HEK293 (cell line): ENCODE measurements at regions not wholly inside any gene's neighbourhood (a gene's known extent, or its start where the extent isn't known, plus 50 kb on each side); places are given as distances from the start of the nearest gene placed in this dataset.
A peak's percentile ranks its signal among the peaks of the same experiment; 100 is the strongest.

ENCODE experiments used
- CTCF ChIA-PET: fragments of 350-600 bp; formaldehyde crosslinking; extraction: SDS; loops from one replicate; lab custom pipeline; 2021; ENCODE audit warnings: antibody characterized with exemption; lab: Yijun Ruan, JAX
- POLR2A ChIA-PET: fragments of 300-600 bp; formaldehyde crosslinking; extraction: SDS; loops from one replicate; lab custom pipeline; 2020; ENCODE audit warnings: antibody characterized with exemption, inconsistent platforms; lab: Yijun Ruan, JAX
- H3K27ac ChIP-seq: fragments of 200-500 bp; sonication (Bioruptor generic); 2 replicates; pipeline ENCODE4 v1.5.1; 2014; ENCODE audit warnings: low read depth, low read length, control low read depth, inconsistent platforms; ENCODE audit errors: extremely low read depth
- H3K36me3 ChIP-seq, 2 experiments: fragments of 200-500 bp in 1 of 2; sonication (Bioruptor generic) in 1 of 2; 1 replicate in 1 of 2; 2 replicates in 1 of 2; pipeline ENCODE4 v1.5.1; 2014 to 2017; ENCODE audit warnings: inconsistent platforms in 2 of 2, low read length in 2 of 2; ENCODE audit not compliant: control insufficient read depth in 2 of 2, insufficient read depth in 1 of 2
- H3K4me1 ChIP-seq: fragments of 200-500 bp; sonication (Bioruptor generic); 2 replicates; pipeline ENCODE4 v1.5.1; 2014; ENCODE audit warnings: mild to moderate bottlenecking, low read length, inconsistent platforms; ENCODE audit not compliant: control insufficient read depth, insufficient read depth
- H3K4me3 ChIP-seq: 2 replicates; pipeline ENCODE4 v1.5.1; 2011; ENCODE audit warnings: low read depth, mild to moderate bottlenecking, control low read depth, low read length, moderate library complexity
- H3K9me3 ChIP-seq: fragments of 200-500 bp; sonication (Bioruptor generic); 2 replicates; pipeline ENCODE4 v1.5.1; 2014; ENCODE audit warnings: low read depth, low read length, inconsistent platforms; ENCODE audit not compliant: control insufficient read depth, insufficient read depth
- GLIS1 ChIP-seq: fragments of 450-650 bp; formaldehyde crosslinking; IDR thresholded peaks from 2 replicates; pipeline ENCODE4 v1.5.1; 2016; ENCODE audit warnings: missing biosample characterization, missing genetic modification characterization
- ZBTB17 ChIP-seq: fragments of 450-650 bp; formaldehyde crosslinking; IDR thresholded peaks from 2 replicates; pipeline ENCODE4 v1.5.1; 2016; ENCODE audit warnings: missing biosample characterization, missing genetic modification characterization
- ZEB2 ChIP-seq: fragments of 450-650 bp; formaldehyde crosslinking; IDR thresholded peaks from 2 replicates; pipeline ENCODE4 v1.5.1; 2016; ENCODE audit warnings: missing biosample characterization, missing genetic modification characterization
- ZNF138 ChIP-seq: fragments of 450-650 bp; formaldehyde crosslinking; IDR thresholded peaks from 2 replicates; pipeline ENCODE4 v1.5.1; 2016; ENCODE audit warnings: missing biosample characterization, missing genetic modification characterization, borderline replicate concordance
- ZNF391 ChIP-seq: fragments of 450-650 bp; formaldehyde crosslinking; IDR thresholded peaks from 2 replicates; pipeline ENCODE4 v1.5.1; 2016; ENCODE audit warnings: low read depth, missing biosample characterization, missing genetic modification characterization, borderline replicate concordance
- ZNF548 ChIP-seq: fragments of 450-650 bp; formaldehyde crosslinking; IDR thresholded peaks from 2 replicates; pipeline ENCODE4 v1.5.1; 2016; ENCODE audit warnings: missing biosample characterization, missing genetic modification characterization
- ZNF558 ChIP-seq: fragments of 450-650 bp; formaldehyde crosslinking; IDR thresholded peaks from 2 replicates; pipeline ENCODE4 v1.5.1; 2016; ENCODE audit warnings: missing biosample characterization, missing genetic modification characterization
- ZNF658 ChIP-seq: fragments of 450-650 bp; formaldehyde crosslinking; IDR thresholded peaks from 2 replicates; pipeline ENCODE4; 2016; ENCODE audit warnings: missing biosample characterization, missing genetic modification characterization
- ZNF701 ChIP-seq: fragments of 450-650 bp; formaldehyde crosslinking; IDR thresholded peaks from 2 replicates; pipeline ENCODE4 v1.5.1; 2016; ENCODE audit warnings: missing biosample characterization, missing genetic modification characterization
- TF ChIP-seq, protein P1 (sequence below): fragments of 450-650 bp; formaldehyde crosslinking; IDR thresholded peaks from 2 replicates; pipeline ENCODE4 v1.5.1; 2017; ENCODE audit warnings: missing biosample characterization, mild to moderate bottlenecking, missing genetic modification characterization, moderate library complexity
- TF ChIP-seq, protein P2 (sequence below): fragments of 450-650 bp; formaldehyde crosslinking; IDR thresholded peaks from 2 replicates; pipeline ENCODE4 v1.5.1; 2016; ENCODE audit warnings: missing biosample characterization, missing genetic modification characterization, low read depth
- TF ChIP-seq, protein P3 (sequence below): fragments of 450-650 bp; formaldehyde crosslinking; IDR thresholded peaks from 2 replicates; pipeline ENCODE4 v1.5.1; 2016; ENCODE audit warnings: missing biosample characterization, missing genetic modification characterization
- TF ChIP-seq, protein P4 (sequence below): fragments of 450-650 bp; formaldehyde crosslinking; IDR thresholded peaks from 2 replicates; pipeline ENCODE4 v1.5.1; 2016; ENCODE audit warnings: missing biosample characterization, missing genetic modification characterization
- TF ChIP-seq, protein P5 (sequence below): fragments of 450-650 bp; IDR thresholded peaks from 2 replicates; pipeline ENCODE4 v1.5.1; 2018; ENCODE audit warnings: missing biosample characterization, missing genetic modification characterization

DNA sequence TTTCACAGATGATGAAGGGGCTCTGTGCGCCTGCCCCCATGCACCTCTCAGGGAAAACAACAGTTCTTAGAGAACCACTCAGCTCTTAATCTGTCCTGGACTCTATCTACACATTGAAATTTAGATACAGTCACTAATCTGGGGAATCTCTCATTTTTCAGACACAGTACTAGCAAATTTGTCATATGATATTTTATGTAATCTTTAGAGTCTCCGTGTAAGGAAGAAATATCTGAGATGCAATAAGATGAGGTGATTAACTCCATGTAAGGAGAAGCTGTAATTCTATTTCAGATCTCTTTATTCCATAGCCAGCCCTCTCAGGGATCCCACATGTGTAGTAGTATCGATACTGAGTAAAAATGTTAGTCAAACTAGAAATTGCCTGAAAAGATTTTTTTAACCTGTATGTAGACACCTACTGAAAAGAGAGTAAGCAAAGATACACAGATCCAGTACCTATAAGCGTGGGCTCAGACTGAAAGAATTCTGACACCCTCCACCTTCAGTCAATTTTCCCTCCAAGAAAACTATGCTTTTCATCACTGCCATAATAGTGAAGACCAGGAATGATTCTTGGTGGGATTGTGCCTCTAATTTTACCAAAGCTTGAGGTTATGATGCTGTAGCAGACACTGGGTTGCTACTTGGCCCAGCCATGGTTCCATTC is 279.6 kb upstream of the TMEM161B start:
- no peak overlapping the region for H3K4me3 ChIP-seq

DNA sequence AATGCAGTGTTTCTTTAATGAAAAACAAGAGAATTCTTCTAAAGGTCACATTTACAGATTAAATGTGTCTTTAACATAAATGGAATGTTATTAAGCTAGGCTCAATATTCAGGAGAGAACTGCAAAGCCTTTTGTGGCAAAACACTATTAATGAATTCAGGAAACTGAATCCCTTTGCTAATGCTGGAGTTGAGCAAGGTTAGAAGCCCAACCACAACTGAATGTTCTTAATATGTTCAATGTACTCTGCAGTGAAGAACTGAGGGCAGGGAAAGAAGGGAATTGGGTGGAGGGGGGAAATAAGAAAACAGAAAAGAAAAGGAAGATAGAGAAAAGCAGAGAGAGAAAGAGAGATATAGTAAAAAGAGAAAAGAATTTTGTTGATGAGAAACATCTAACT is 276.7 kb upstream of the TMEM161B start:
- POLR2A ChIA-PET = no interaction called here
- H3K36me3 ChIP-seq = no peaks in the 10 kb centered on the region
- no peak for TF ChIP-seq ZNF548
- TF ChIP-seq, protein P1, sequence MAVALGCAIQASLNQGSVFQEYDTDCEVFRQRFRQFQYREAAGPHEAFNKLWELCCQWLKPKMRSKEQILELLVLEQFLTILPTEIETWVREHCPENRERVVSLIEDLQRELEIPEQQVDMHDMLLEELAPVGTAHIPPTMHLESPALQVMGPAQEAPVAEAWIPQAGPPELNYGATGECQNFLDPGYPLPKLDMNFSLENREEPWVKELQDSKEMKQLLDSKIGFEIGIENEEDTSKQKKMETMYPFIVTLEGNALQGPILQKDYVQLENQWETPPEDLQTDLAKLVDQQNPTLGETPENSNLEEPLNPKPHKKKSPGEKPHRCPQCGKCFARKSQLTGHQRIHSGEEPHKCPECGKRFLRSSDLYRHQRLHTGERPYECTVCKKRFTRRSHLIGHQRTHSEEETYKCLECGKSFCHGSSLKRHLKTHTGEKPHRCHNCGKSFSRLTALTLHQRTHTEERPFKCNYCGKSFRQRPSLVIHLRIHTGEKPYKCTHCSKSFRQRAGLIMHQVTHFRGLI (tag by site-specific recombination) = peak; percentile 89
- TF ChIP-seq, all 188 proteins: peak for 1
- H3K4me1 ChIP-seq = no peaks in the 10 kb centered on the region
- H3K9me3 ChIP-seq = no peaks in the 10 kb centered on the region
- no peak overlapping the region for H3K4me3 ChIP-seq
- CTCF ChIA-PET = no interaction called here
- no peak overlapping the region for H3K27ac ChIP-seq

More for the DNA sequence above, 279.6 kb upstream of the TMEM161B start:
- H3K27ac ChIP-seq = no peak overlapping the region
- ChIA-PET CTCF (no interaction called here), POLR2A (no interaction called here)
- no peaks in the 10 kb centered on the region for H3K4me1 ChIP-seq
- no peaks in the 10 kb centered on the region for H3K36me3 ChIP-seq
- no peaks in the 10 kb centered on the region for H3K9me3 ChIP-seq
- TF ChIP-seq ZEB2 (tag by site-specific recombination) (no peak), ZNF391 (tag by site-specific recombination) (no peak)
- TF ChIP-seq, all 188 proteins: peak for 0

DNA sequence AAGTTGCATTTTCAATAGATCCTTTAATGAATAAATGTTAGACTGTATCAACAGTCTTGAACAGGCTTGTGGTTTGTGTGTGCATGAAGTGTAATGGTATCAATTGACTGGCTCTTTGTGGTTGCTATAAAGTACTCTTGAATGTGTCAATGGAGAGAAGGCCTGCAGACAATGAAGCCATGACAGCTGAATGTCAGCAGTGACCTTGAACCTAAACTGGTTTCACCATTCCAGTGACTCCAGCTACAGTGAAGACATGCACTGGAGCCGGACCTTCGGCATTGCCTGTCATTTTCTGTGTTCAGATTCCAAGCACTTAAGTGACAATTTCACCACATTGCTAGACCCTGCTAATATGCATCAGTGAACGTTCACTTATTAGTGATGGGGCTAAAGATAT is 276.0 kb upstream of the TMEM161B start:
- Histone ChIP-seq H3K36me3 (no peaks in the 10 kb centered on the region), H3K4me1 (no peaks in the 10 kb centered on the region), H3K4me3 (no peak overlapping the region), H3K27ac (no peak overlapping the region), H3K9me3 (no peaks in the 10 kb centered on the region)
- TF ChIP-seq ZNF138 (tag by site-specific recombination) (no peak), GLIS1 (no peak), ZNF558 (tag by site-specific recombination) (no peak), ZBTB17 (tag by site-specific recombination) (no peak)
- TF ChIP-seq, protein P2, sequence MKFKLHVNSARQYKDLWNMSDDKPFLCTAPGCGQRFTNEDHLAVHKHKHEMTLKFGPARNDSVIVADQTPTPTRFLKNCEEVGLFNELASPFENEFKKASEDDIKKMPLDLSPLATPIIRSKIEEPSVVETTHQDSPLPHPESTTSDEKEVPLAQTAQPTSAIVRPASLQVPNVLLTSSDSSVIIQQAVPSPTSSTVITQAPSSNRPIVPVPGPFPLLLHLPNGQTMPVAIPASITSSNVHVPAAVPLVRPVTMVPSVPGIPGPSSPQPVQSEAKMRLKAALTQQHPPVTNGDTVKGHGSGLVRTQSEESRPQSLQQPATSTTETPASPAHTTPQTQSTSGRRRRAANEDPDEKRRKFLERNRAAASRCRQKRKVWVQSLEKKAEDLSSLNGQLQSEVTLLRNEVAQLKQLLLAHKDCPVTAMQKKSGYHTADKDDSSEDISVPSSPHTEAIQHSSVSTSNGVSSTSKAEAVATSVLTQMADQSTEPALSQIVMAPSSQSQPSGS (tag by site-specific recombination) = no peak
- TF ChIP-seq, protein P3, sequence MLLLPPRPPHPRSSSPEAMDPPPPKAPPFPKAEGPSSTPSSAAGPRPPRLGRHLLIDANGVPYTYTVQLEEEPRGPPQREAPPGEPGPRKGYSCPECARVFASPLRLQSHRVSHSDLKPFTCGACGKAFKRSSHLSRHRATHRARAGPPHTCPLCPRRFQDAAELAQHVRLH = no peak
- CTCF ChIA-PET = no interaction called here
- POLR2A ChIA-PET = no interaction called here

DNA sequence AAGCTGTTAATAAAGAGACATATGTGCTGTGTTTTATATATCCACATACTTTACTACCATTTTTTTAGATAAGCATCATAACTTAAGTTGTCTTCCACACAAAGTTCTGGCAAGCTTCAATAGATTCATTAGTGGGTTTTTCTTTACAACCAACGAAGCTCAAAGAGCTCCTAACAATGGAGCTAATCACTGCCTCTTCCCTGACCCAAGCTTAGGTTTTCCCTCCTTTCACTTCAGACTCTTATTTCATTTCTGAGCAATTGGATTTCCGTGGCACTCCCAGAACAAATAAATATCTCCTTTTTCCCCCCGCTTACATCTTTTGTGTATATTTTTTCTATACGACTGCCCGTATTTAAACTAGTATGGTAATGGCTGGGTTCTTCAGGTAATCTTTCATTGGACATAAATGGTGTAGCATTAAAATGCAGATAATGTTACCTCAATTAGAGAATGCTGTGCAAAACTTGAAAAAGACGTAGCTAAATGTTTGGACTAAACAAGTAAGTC is 275.5 kb upstream of the TMEM161B start:
- Histone ChIP-seq H3K4me3 (no peak overlapping the region), H3K4me1 (no peaks in the 10 kb centered on the region), H3K27ac (no peak overlapping the region), H3K36me3 (no peaks in the 10 kb centered on the region), H3K9me3 (no peaks in the 10 kb centered on the region)
- ChIA-PET POLR2A (no interaction called here), CTCF (interaction anchor here (0.6 kb wide), 1 partner anchor 185 kb away, joined by 4 read pairs; no protein-coding TSS in a partner anchor)
- TF ChIP-seq ZNF658 (tag by site-specific recombination) = no peak
- TF ChIP-seq, protein P4, sequence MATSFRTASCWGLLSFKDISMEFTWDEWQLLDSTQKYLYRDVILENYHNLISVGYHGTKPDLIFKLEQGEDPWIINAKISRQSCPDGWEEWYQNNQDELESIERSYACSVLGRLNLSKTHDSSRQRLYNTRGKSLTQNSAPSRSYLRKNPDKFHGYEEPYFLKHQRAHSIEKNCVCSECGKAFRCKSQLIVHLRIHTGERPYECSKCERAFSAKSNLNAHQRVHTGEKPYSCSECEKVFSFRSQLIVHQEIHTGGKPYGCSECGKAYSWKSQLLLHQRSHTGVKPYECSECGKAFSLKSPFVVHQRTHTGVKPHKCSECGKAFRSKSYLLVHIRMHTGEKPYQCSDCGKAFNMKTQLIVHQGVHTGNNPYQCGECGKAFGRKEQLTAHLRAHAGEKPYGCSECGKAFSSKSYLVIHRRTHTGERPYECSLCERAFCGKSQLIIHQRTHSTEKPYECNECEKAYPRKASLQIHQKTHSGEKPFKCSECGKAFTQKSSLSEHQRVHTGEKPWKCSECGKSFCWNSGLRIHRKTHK = no peak
- no peak for TF ChIP-seq ZNF701 (tag by site-specific recombination)
- TF ChIP-seq, protein P2 (tag by site-specific recombination) = no peak
- TF ChIP-seq, protein P5, sequence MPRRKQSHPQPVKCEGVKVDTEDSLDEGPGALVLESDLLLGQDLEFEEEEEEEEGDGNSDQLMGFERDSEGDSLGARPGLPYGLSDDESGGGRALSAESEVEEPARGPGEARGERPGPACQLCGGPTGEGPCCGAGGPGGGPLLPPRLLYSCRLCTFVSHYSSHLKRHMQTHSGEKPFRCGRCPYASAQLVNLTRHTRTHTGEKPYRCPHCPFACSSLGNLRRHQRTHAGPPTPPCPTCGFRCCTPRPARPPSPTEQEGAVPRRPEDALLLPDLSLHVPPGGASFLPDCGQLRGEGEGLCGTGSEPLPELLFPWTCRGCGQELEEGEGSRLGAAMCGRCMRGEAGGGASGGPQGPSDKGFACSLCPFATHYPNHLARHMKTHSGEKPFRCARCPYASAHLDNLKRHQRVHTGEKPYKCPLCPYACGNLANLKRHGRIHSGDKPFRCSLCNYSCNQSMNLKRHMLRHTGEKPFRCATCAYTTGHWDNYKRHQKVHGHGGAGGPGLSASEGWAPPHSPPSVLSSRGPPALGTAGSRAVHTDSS = no peak
